ENCODE measurements at regions not wholly inside any gene's neighbourhood (a gene's known extent, or its start where the extent isn't known, plus 50 kb on each side); places are given as distances from the start of the nearest gene placed in this dataset.
"Not testable (repeated sequence)": the region's sequence is repeated elsewhere in the genome, so short reads cannot be mapped to it uniquely, and the experiment has no call there.

DNA sequence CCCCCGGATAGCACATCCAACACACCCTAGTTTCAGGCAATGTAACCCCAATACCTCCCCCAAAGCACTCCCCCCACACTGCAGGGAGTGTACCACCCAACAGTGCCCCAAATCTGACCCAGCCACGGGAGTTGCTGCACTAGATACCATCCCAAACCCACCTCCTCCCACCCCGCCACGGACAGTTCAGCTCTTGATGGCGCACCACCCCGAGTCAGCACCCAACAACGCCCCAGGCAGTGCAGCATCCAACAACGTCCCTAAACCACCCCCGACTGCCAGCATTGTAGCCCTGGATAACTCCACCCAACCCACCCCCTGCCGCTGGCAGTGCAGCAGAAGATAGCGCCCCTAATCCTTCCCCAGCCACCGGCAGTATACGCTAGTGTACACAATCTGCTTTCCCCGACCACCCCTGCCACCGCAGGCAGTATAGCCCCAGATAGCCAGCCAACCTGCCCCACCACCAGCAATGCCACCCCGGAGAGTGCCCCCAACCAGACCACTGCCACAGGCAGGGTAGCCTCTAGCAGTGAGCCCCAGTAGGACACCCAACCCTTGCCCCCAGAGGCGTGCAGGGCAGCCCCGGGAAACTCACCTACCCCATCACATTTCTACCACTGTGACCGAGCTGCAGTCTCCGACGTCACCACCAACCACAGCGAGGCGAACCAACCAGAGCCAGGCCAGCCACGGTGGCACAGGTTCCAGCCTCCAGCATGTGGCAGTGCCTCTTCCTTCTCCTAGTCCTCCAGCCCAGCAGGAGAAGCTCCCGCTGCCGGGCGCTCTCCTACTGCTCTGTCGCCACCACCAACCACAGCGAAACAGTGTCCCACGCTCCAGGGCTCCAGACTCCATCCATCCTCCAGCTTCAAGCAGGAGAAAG lies 178.1 kb downstream of the POTEB3 start:
- no peak for DNase-seq

DNA sequence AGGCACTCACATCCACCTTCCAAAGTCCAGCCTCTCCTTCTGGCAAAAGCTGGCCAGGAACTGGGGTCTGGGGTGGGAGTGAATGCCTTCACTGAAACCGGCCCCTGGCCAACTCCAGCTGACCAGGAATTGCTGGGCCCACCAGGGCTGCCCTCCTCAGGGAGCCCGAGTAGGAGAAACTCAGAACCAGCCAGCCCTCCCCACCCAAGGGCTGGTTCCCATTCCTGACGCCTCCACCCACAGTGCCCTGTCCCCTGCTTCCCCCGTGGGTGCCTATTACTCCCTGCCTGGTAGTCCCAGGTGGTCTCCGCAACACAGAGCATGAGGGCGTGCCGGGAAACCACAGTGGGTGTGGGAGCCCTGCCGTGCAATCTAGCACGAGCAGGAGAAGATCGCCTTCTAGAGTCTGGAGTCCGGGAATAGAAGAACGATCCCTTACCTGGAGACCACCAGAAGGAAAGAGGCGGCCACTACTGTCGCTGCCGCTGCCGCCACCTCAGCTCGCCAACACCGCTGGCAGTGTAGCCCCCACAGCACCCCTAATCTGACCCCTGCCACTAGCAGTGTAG lies 178.8 kb downstream of the POTEB3 start:
- DNase-seq: no peak

DNA sequence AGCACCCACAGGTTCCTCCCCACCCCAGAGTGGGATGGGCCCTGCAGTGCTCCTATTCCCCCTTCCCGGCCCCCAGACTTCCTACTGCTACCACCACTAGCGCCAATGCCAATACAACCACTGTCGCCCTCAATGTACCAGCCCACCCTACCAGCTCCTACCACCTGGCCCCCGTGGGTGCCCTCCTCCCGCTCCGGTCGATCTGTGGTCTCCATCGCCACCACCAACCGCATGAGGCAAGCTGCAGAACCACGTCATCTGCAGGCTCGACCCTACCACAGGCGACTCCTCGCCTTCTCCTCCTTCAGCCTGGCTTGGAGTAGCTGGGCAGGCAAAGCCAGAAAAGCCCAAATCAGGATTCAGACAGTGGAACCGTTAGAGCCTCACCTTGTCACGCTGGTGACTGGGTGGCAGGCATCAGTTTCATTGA lies 179.3 kb downstream of the POTEB3 start:
- DNase-seq: no peak

- DNase-seq: not testable (repeated sequence)
Measured at GRCh38 chr15:21258635-21259034, 181.7 kb downstream of the POTEB3 start.

DNA sequence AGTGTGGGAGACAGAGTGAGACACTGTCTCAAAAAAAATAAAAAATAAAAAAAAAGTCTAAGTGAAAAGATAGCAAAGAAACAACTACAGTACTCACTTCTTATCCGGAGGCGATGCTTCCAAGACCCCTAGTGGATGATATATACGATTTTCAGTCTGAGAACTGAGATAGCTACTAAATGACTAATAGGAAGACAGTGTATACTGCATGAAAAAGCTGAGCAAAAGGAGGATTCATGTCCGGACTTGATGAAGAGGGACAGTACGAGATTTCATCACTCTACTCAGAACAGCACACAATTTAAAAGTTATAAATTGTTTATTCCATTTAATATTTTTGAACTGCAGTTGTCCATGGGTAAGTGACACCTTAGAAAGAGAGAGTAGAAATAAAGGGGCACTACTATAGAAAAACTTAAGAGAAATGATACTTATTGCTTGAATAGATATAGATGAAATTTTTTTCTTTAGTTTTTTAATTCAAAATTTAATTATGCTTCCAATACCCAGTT lies 190.7 kb downstream of the POTEB3 start:
- DNase-seq: not testable (repeated sequence)
